Vagina (tissue), 2 donors: ENCODE measurements at regions not wholly inside any gene's neighbourhood (a gene's known extent, or its start where the extent isn't known, plus 50 kb on each side); places are given as distances from the start of the nearest gene placed in this dataset.

Experiments
- DNase-seq, 2 donors: peaks; one replicate each; pipeline ENCODE4 v3.0.0-alpha.2; 2017; ENCODE audit errors: extremely low spot score in 2 of 2
- H3K27ac ChIP-seq: fragments of 200-600 bp; sonication (generic); one replicate; pipeline ENCODE4 v1.5.1; 2019
- H3K27me3 ChIP-seq: fragments of 200-600 bp; sonication (generic); one replicate; pipeline ENCODE4 v1.5.1; 2019
- H3K36me3 ChIP-seq, 2 donors: fragments of 200-600 bp; sonication (generic); one replicate each; pipeline ENCODE4 v1.5.1; 2017 to 2019
- H3K4me1 ChIP-seq: fragments of 200-600 bp; sonication (generic); one replicate; pipeline ENCODE4 v1.5.1; 2019
- H3K4me3 ChIP-seq, 2 donors: fragments of 200-600 bp; sonication (generic); 1 replicate in 1 of 2; 2 replicates in 1 of 2; pipeline ENCODE4 v1.5.1; 2016 to 2019
- H3K9me3 ChIP-seq: fragments of 200-600 bp; sonication (generic); one replicate; pipeline ENCODE4 v1.5.1; 2019
- CTCF ChIP-seq, 3 experiments: fragments of 450-650 bp in 2 of 3; fragments of 200-600 bp in 1 of 3; sonication (generic) in 1 of 3; IDR thresholded peaks; one replicate each; pipeline ENCODE4 v1.5.1; 2017 to 2019; ENCODE audit warnings: antibody characterized with exemption in 3 of 3, mild to moderate bottlenecking in 2 of 3, moderate library complexity in 2 of 3
- POLR2A ChIP-seq, 2 donors: fragments of 450-650 bp; IDR thresholded peaks; one replicate each; pipeline ENCODE4 v1.6.1; 2017; ENCODE audit warnings: antibody characterized with exemption in 2 of 2, mild to moderate bottlenecking in 2 of 2, moderate library complexity in 2 of 2
- POLR2AphosphoS5 ChIP-seq, 2 donors: sonication (generic); formaldehyde crosslinking; IDR thresholded peaks; one replicate each; pipeline ENCODE4 v1.9.0; 2017; ENCODE audit warnings: antibody characterized with exemption in 2 of 2, mild to moderate bottlenecking in 2 of 2, low read depth in 1 of 2; ENCODE audit not compliant: insufficient read depth in 1 of 2
- intact Hi-C: fragments of 100-400 bp; cut with DNase I; formaldehyde crosslinking; loops from one replicate; pipeline ENCODE4 v1.15.1; 2023

DNA sequence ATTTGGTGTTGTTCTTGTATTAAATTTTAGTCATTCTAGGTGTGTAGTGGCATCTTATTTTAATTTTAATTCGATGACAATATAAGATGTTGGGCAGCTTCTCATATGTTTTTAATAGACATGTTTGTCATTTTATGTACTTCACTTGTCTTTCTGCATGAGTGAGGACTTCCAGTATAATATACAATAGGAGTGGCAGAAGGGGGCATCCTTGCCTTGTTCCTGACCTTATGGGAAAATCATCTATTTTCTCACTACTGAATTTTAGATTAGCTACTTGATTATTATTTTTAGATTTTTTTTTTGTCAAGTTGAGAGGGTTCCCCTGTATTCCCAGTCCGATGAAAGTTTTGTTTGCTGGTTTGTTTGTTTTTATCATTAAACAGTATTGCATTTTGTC lies 495.2 kb upstream of the GRM3 start:
- Histone ChIP-seq H3K27ac (no peak overlapping the region), H3K4me1 (no peaks in the 10 kb centered on the region), H3K9me3 (no peaks in the 10 kb centered on the region), H3K27me3 (no peaks in the 10 kb centered on the region), H3K4me3 (no peak overlapping the region), H3K36me3 (no peaks in the 10 kb centered on the region)
- TF ChIP-seq CTCF (IDR thresholded peaks at IDR 0.05): no peak
- TF ChIP-seq POLR2AphosphoS5 (IDR thresholded peaks at IDR 0.05; ENCODE audit: insufficient read depth in 1 of 2, low read depth in 1 of 2): no peak
- TF ChIP-seq POLR2A (IDR thresholded peaks at IDR 0.05): no peak
- DNase-seq: no peak
- intact Hi-C loops: no loop called here

DNA sequence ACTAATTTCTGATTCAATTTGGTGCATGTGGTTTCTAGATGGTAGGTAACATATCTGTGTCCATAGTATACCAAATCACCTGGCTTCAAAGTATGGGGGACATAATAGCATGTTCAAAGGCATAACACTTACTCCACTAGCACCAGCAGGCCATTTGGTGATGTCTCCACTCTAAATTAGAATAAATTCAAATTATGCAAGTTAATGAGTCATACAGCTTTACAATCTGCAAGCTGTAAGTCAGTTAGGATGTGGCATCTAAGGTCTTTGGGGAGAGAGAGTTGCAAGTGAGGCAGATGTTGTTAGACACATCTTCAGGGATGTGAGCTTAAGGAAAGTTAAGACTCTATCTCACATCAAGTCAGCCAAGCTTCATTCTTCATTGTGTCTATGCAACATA lies 506.4 kb upstream of the GRM3 start:
- Histone ChIP-seq H3K9me3 (no peaks in the 10 kb centered on the region), H3K36me3 (no peaks in the 10 kb centered on the region), H3K4me1 (no peaks in the 10 kb centered on the region), H3K4me3 (no peak overlapping the region), H3K27ac (no peak overlapping the region), H3K27me3 (no peaks in the 10 kb centered on the region)
- TF ChIP-seq POLR2A (IDR thresholded peaks at IDR 0.05) (no peak), POLR2AphosphoS5 (IDR thresholded peaks at IDR 0.05; ENCODE audit: insufficient read depth in 1 of 2, low read depth in 1 of 2) (no peak), CTCF (IDR thresholded peaks at IDR 0.05) (no peak)
- no peak for DNase-seq
- intact Hi-C loops: no loop called here

DNA sequence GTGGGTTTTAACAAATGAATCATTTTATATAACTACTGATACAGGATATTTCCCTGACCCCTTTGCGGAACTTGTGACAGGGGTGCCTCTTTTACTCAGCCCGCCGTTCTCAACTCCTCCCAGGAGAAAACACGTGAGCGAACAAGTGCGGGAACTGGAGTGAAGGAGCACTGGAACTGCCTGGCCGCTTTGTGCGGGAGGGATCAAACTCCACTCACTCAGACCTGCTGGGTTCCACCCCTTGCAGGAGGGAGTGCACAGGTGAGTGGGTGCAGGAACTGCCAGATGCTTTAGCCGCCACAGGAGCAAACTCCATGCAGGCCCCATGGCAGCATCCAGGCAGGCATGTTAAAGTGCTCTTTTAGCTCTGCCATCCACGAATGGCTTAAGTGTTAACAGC lies 513.4 kb upstream of the GRM3 start:
- no peak overlapping the region for H3K27ac ChIP-seq
- intact Hi-C loops: no loop called here

GRCh38 chr7:86123476-86123875 lies 520.2 kb upstream of the GRM3 start:
- TF ChIP-seq POLR2AphosphoS5 (IDR thresholded peaks at IDR 0.05; ENCODE audit: insufficient read depth in 1 of 2, low read depth in 1 of 2): no peak
- no peak for TF ChIP-seq POLR2A (IDR thresholded peaks at IDR 0.05)
- no peak for TF ChIP-seq CTCF (IDR thresholded peaks at IDR 0.05)
- Histone ChIP-seq H3K4me1 (no peaks in the 10 kb centered on the region), H3K27me3 (no peaks in the 10 kb centered on the region), H3K9me3 (no peaks in the 10 kb centered on the region), H3K27ac (no peak overlapping the region), H3K4me3 (no peak overlapping the region), H3K36me3 (no peaks in the 10 kb centered on the region)
- no peak for DNase-seq
- intact Hi-C loops: no loop called here

More for the DNA sequence above, 513.4 kb upstream of the GRM3 start:
- H3K4me1 ChIP-seq: no peaks in the 10 kb centered on the region
- TF ChIP-seq CTCF (IDR thresholded peaks at IDR 0.05): no peak
- TF ChIP-seq POLR2AphosphoS5 (IDR thresholded peaks at IDR 0.05; ENCODE audit: insufficient read depth in 1 of 2, low read depth in 1 of 2): no peak
- no peak for TF ChIP-seq POLR2A (IDR thresholded peaks at IDR 0.05)
- no peak overlapping the region for H3K4me3 ChIP-seq
- no peak for DNase-seq
- H3K27me3 ChIP-seq: no peaks in the 10 kb centered on the region
- no peaks in the 10 kb centered on the region for H3K36me3 ChIP-seq
- H3K9me3 ChIP-seq: no peaks in the 10 kb centered on the region

GRCh38 chr7:86094166-86094669 lies 549.5 kb upstream of the GRM3 start:
- H3K4me3 ChIP-seq: no peak overlapping the region
- TF ChIP-seq POLR2AphosphoS5 (IDR thresholded peaks at IDR 0.05; ENCODE audit: insufficient read depth in 1 of 2, low read depth in 1 of 2) (no peak), POLR2A (IDR thresholded peaks at IDR 0.05) (no peak), CTCF (IDR thresholded peaks at IDR 0.05) (no peak)
- no peaks in the 10 kb centered on the region for H3K4me1 ChIP-seq
- no peaks in the 10 kb centered on the region for H3K27me3 ChIP-seq
- H3K36me3 ChIP-seq: no peaks in the 10 kb centered on the region
- intact Hi-C loops: no loop called here
- H3K27ac ChIP-seq: no peak overlapping the region
- no peaks in the 10 kb centered on the region for H3K9me3 ChIP-seq
- no peak for DNase-seq
